BE2C (cell line): ENCODE measurements at regions not wholly inside any gene's neighbourhood (a gene's known extent, or its start where the extent isn't known, plus 50 kb on each side); places are given as distances from the start of the nearest gene placed in this dataset.

Experiments used
- DNase-seq: peaks from one replicate; pipeline ENCODE4 v3.0.0-alpha.2; 2020
- H3K27me3 ChIP-seq: fragments of 250-450 bp; sonication (Bioruptor Pico); 2 replicates; pipeline ENCODE4 v1.5.1; 2020; ENCODE audit warnings: mild to moderate bottlenecking
- H3K36me3 ChIP-seq: fragments of 250-450 bp; sonication (Bioruptor Pico); 2 replicates; pipeline ENCODE4 v1.5.1; 2020; ENCODE audit warnings: mild to moderate bottlenecking
- H3K4me1 ChIP-seq: fragments of 250-450 bp; sonication (Bioruptor Pico); 2 replicates; pipeline ENCODE4 v1.5.1; 2020
- H3K4me3 ChIP-seq: 2 replicates; pipeline ENCODE4 v1.5.1; 2011; ENCODE audit warnings: low read depth, low read length
- H3K9me3 ChIP-seq: fragments of 250-450 bp; sonication (Bioruptor Pico); 2 replicates; pipeline ENCODE4 v1.5.1; 2020
- CTCF ChIP-seq: IDR thresholded peaks from 2 replicates; pipeline ENCODE4 v1.5.1; 2012; ENCODE audit warnings: mild to moderate bottlenecking, low read depth, low read length

GRCh38 chr11:44456544-44457300 is 108.7 kb upstream of the CD82 start:
- DNase-seq: peak; percentile 27
- Histone ChIP-seq H3K27me3 (no peaks in the 10 kb centered on the region), H3K4me1 (peaks cover 2% of the 10 kb centered on the region; the same call in 1 of the 2 replicates), H3K36me3 (no peaks in the 10 kb centered on the region), H3K9me3 (no peaks in the 10 kb centered on the region), H3K4me3 (no peak overlapping the region)
- TF ChIP-seq CTCF: peak; percentile 46

DNA sequence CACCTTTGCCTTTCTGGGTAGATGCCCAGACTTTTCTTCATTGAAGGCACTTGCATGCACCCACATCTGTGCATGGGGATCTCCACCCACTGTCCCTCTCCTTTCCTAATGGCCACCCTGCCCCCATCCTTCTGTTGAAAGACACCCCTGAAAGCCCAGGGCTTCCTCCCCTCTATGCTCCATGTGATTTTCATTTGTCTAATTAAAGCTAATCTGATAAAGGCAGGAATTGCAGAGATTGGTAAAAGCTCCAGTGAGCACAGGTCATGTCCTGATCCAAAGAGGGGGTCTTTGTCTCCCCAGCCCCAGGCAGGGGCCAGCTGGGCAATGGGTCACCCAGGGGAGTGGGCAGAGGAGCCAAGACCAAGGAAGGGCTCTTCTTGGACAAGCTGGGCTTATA is 107.6 kb upstream of the CD82 start:
- Histone ChIP-seq H3K27me3 (no peaks in the 10 kb centered on the region), H3K36me3 (no peaks in the 10 kb centered on the region), H3K4me3 (no peak overlapping the region), H3K4me1 (0 out of 2 replicates have a peak, but pooled peaks cover 2% of the 10 kb centered on the region), H3K9me3 (no peaks in the 10 kb centered on the region)
- DNase-seq: no peak
- TF ChIP-seq CTCF: no peak

GRCh38 chr11:44463751-44464150 is 101.7 kb upstream of the CD82 start:
- Histone ChIP-seq H3K27me3 (no peaks in the 10 kb centered on the region), H3K4me3 (no peak overlapping the region), H3K9me3 (no peaks in the 10 kb centered on the region), H3K4me1 (no peaks in the 10 kb centered on the region), H3K36me3 (no peaks in the 10 kb centered on the region)
- DNase-seq: no peak
- TF ChIP-seq CTCF: no peak

GRCh38 chr11:44464741-44465140 is 100.7 kb upstream of the CD82 start:
- H3K36me3 ChIP-seq: no peaks in the 10 kb centered on the region
- DNase-seq: no peak
- no peak for TF ChIP-seq CTCF
- no peaks in the 10 kb centered on the region for H3K9me3 ChIP-seq
- H3K27me3 ChIP-seq: no peaks in the 10 kb centered on the region
- no peaks in the 10 kb centered on the region for H3K4me1 ChIP-seq
- H3K4me3 ChIP-seq: no peak overlapping the region

- no peaks in the 10 kb centered on the region for H3K4me1 ChIP-seq
- no peak for DNase-seq
- TF ChIP-seq CTCF: no peak
Measured at GRCh38 chr11:44466531-44467205, 98.8 kb upstream of the CD82 start.

DNA sequence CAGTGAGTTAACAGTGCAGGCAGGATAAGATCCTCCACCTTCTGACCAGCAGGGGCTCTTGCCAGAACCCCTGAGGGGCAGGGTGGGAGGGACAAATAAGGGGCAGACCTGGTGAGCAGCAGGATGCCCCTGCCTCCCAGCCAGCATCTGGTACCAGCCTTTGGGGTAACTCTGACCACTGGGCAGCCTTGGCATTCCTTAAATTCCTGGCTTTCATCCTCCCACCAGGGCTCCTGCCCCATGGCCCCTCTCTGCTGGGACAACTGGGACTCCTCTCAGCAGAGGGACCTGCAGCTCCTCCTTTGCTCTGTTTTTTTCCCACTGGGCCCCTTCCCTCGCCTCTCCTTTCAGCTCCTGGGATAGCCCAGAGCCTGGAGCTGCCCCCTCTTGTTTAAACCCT is 98.0 kb upstream of the CD82 start:
- no peaks in the 10 kb centered on the region for H3K9me3 ChIP-seq
- H3K36me3 ChIP-seq: no peaks in the 10 kb centered on the region
- H3K4me3 ChIP-seq: no peak overlapping the region
- DNase-seq: no peak
- H3K4me1 ChIP-seq: no peaks in the 10 kb centered on the region
- H3K27me3 ChIP-seq: no peaks in the 10 kb centered on the region
- no peak for TF ChIP-seq CTCF

More at GRCh38 chr11:44466531-44467205, 98.8 kb upstream of the CD82 start:
- Histone ChIP-seq H3K27me3 (no peaks in the 10 kb centered on the region), H3K4me3 (no peak overlapping the region), H3K36me3 (no peaks in the 10 kb centered on the region), H3K9me3 (no peaks in the 10 kb centered on the region)
